LNCaP clone FGC (cell line): ENCODE measurements at regions not wholly inside any gene's neighbourhood (a gene's known extent, or its start where the extent isn't known, plus 50 kb on each side); places are given as distances from the start of the nearest gene placed in this dataset.

Source experiments
- DNase-seq: peaks from one replicate; pipeline ENCODE4 v3.0.0-alpha.2; 2011; ENCODE audit warnings: low read depth
- H3K4me3 ChIP-seq: 2 replicates; pipeline ENCODE4 v1.5.1; 2011; ENCODE audit warnings: mild to moderate bottlenecking, low read depth, low read length, control low read depth
- CTCF ChIP-seq: IDR thresholded peaks from 2 replicates; pipeline ENCODE4 v1.5.1; 2012; ENCODE audit warnings: mild to moderate bottlenecking; ENCODE audit not compliant: control insufficient read depth, insufficient read depth; ENCODE audit errors: extremely low read depth

GRCh38 chr3:110236976-110237610, 834.5 kb upstream of the NECTIN3 start:
- no peak for TF ChIP-seq CTCF

GRCh38 chr3:110243081-110243480, 828.5 kb upstream of the NECTIN3 start:
- no peak overlapping the region for H3K4me3 ChIP-seq
- DNase-seq = no peak
- no peak for TF ChIP-seq CTCF

More at GRCh38 chr3:110236976-110237610, 834.5 kb upstream of the NECTIN3 start:
- no peak for DNase-seq
- H3K4me3 ChIP-seq = no peak overlapping the region

GRCh38 chr3:110246796-110247376, 824.7 kb upstream of the NECTIN3 start:
- no peak for DNase-seq
- H3K4me3 ChIP-seq = no peak overlapping the region
- no peak for TF ChIP-seq CTCF

GRCh38 chr3:110248666-110249065, 823.0 kb upstream of the NECTIN3 start:
- no peak for TF ChIP-seq CTCF
- no peak overlapping the region for H3K4me3 ChIP-seq
- no peak for DNase-seq

GRCh38 chr3:110253794-110254193, 817.8 kb upstream of the NECTIN3 start:
- no peak for TF ChIP-seq CTCF
- no peak overlapping the region for H3K4me3 ChIP-seq
- DNase-seq = no peak

GRCh38 chr3:110254591-110254990, 817.0 kb upstream of the NECTIN3 start:
- no peak for DNase-seq
- no peak for TF ChIP-seq CTCF
- H3K4me3 ChIP-seq = no peak overlapping the region

- no peak for TF ChIP-seq CTCF
- no peak for DNase-seq
- no peak overlapping the region for H3K4me3 ChIP-seq
These were observed 810.5 kb upstream of the NECTIN3 start for GRCh38 chr3:110261141-110261540.
